SK-N-SH treated with all-trans-retinoic acid at 6 μM for 48 hours (cell line): ENCODE measurements at regions not wholly inside any gene's neighbourhood (a gene's known extent, or its start where the extent isn't known, plus 50 kb on each side); places are given as distances from the start of the nearest gene placed in this dataset.

Experiments
- ATAC-seq: fragments of 200-7000 bp; cut with Tn5 transposase; 3 replicates; pipeline ENCODE4 v1.9.1; 2020; ENCODE audit warnings: mild to moderate bottlenecking, moderate library complexity
- ARNTL ChIP-seq: fragments of 450-650 bp; formaldehyde crosslinking; IDR thresholded peaks from 2 replicates; pipeline ENCODE4 v1.5.0; 2020; ENCODE audit warnings: low read depth, mild to moderate bottlenecking, moderate library complexity, borderline replicate concordance
- BACH2 ChIP-seq: fragments of 250-450 bp; sonication (Bioruptor Pico); IDR thresholded peaks from 2 replicates; pipeline ENCODE4 v1.9.0; 2021; ENCODE audit warnings: mild to moderate bottlenecking, borderline replicate concordance
- CREB5 ChIP-seq: fragments of 250-450 bp; sonication (Bioruptor Pico); IDR thresholded peaks from 2 replicates; pipeline ENCODE4 v1.5.1; 2020; ENCODE audit warnings: low read depth, mild to moderate bottlenecking, moderate library complexity
- CSDC2 ChIP-seq: fragments of 250-450 bp; sonication (Bioruptor Pico); IDR thresholded peaks from 2 replicates; pipeline ENCODE4 v1.5.0; 2020; ENCODE audit warnings: mild to moderate bottlenecking, moderate library complexity
- CSRNP3 ChIP-seq: fragments of 250-450 bp; sonication (Bioruptor Pico); IDR thresholded peaks from 2 replicates; pipeline ENCODE4 v1.5.1; 2021; ENCODE audit warnings: mild to moderate bottlenecking, moderate library complexity
- ESRRG ChIP-seq: fragments of 250-450 bp; sonication (Bioruptor Pico); IDR thresholded peaks from 2 replicates; pipeline ENCODE4 v1.6.1; 2021; ENCODE audit warnings: mild to moderate bottlenecking
- GLIS3 ChIP-seq: fragments of 250-450 bp; sonication (Bioruptor Pico); IDR thresholded peaks from 2 replicates; pipeline ENCODE4 v1.5.0; 2020; ENCODE audit warnings: mild to moderate bottlenecking, moderate library complexity
- ISL1 ChIP-seq: fragments of 250-450 bp; sonication (Bioruptor Pico); IDR thresholded peaks from 2 replicates; pipeline ENCODE4 v2.1.2; 2022; ENCODE audit warnings: mild to moderate bottlenecking, moderate library complexity
- OSR1 ChIP-seq: fragments of 250-450 bp; sonication (Bioruptor Pico); IDR thresholded peaks from 2 replicates; pipeline ENCODE4 v1.8.0; 2022; ENCODE audit warnings: moderate library complexity, mild to moderate bottlenecking, inconsistent platforms
- POU6F1 ChIP-seq: fragments of 250-450 bp; sonication (Bioruptor Pico); IDR thresholded peaks from 2 replicates; pipeline ENCODE4 v1.8.0; 2021; ENCODE audit warnings: low read depth, mild to moderate bottlenecking, moderate library complexity, borderline replicate concordance
- PPARA ChIP-seq: fragments of 250-450 bp; sonication (Bioruptor Pico); IDR thresholded peaks from 2 replicates; pipeline ENCODE4 v1.5.0; 2020; ENCODE audit warnings: mild to moderate bottlenecking, borderline replicate concordance
- RARB ChIP-seq: fragments of 250-450 bp; sonication (Bioruptor Pico); IDR thresholded peaks from 2 replicates; pipeline ENCODE4 v1.8.0; 2021; ENCODE audit warnings: mild to moderate bottlenecking, moderate library complexity
- SNAI2 ChIP-seq: fragments of 250-450 bp; sonication (Bioruptor Pico); IDR thresholded peaks from 2 replicates; pipeline ENCODE4 v1.5.0; 2020; ENCODE audit warnings: mild to moderate bottlenecking, moderate library complexity
- TCF4 ChIP-seq: fragments of 250-450 bp; sonication (Bioruptor Pico); IDR thresholded peaks from 2 replicates; pipeline ENCODE4 v1.8.0; 2021; ENCODE audit warnings: mild to moderate bottlenecking, moderate library complexity, borderline replicate concordance
- TOX ChIP-seq: fragments of 250-450 bp; sonication (Bioruptor Pico); IDR thresholded peaks from 2 replicates; pipeline ENCODE4 v1.8.0; 2021; ENCODE audit warnings: mild to moderate bottlenecking, moderate library complexity, borderline replicate concordance
- TSHZ2 ChIP-seq: fragments of 250-450 bp; sonication (Bioruptor Pico); IDR thresholded peaks from 2 replicates; pipeline ENCODE4 v1.5.0; 2020; ENCODE audit warnings: mild to moderate bottlenecking, moderate library complexity
- ZFP3 ChIP-seq: fragments of 250-450 bp; sonication (Bioruptor Pico); IDR thresholded peaks from 2 replicates; pipeline ENCODE4 v1.5.0; 2020; ENCODE audit warnings: mild to moderate bottlenecking, moderate library complexity
- ZFP30 ChIP-seq: fragments of 450-650 bp; formaldehyde crosslinking; IDR thresholded peaks from 2 replicates; pipeline ENCODE4 v1.5.0; 2022; ENCODE audit warnings: mild to moderate bottlenecking, moderate library complexity
- ZNF565 ChIP-seq: fragments of 450-650 bp; formaldehyde crosslinking; conservative IDR thresholded peaks from 2 replicates; pipeline ENCODE4 v1.5.0; 2020; ENCODE audit warnings: low read depth, mild to moderate bottlenecking, moderate library complexity
- ZNF70 ChIP-seq: fragments of 450-650 bp; formaldehyde crosslinking; IDR thresholded peaks from 2 replicates; pipeline ENCODE4 v1.5.0; 2020; ENCODE audit warnings: mild to moderate bottlenecking, moderate library complexity
- ZNF8 ChIP-seq: fragments of 450-650 bp; formaldehyde crosslinking; IDR thresholded peaks from 2 replicates; pipeline ENCODE4 v1.5.0; 2020; ENCODE audit warnings: mild to moderate bottlenecking, moderate library complexity
- TF ChIP-seq, protein P1 (sequence below): fragments of 250-450 bp; sonication (Bioruptor Pico); IDR thresholded peaks from 2 replicates; pipeline ENCODE4 v1.8.0; 2020; ENCODE audit warnings: mild to moderate bottlenecking, moderate library complexity, borderline replicate concordance

- no peak for TF ChIP-seq POU6F1 (CRISPR knock-in tag)
- TF ChIP-seq TCF4 (CRISPR knock-in tag) = no peak
- no peak for TF ChIP-seq ZNF70
- no peak for TF ChIP-seq PPARA (CRISPR knock-in tag)
- no peak for TF ChIP-seq CSRNP3 (CRISPR knock-in tag)
- no peak for TF ChIP-seq ZFP30 (CRISPR knock-in tag)
- no peak for TF ChIP-seq ZFP3
- no peak for TF ChIP-seq RARB
- TF ChIP-seq ZNF8 = no peak
- no peak for TF ChIP-seq CSDC2 (CRISPR knock-in tag)
- TF ChIP-seq BACH2 (CRISPR knock-in tag) = no peak
- TF ChIP-seq SNAI2 (CRISPR knock-in tag) = no peak
- TF ChIP-seq ESRRG (CRISPR knock-in tag) = no peak
- no peak for TF ChIP-seq TSHZ2 (CRISPR knock-in tag)
- TF ChIP-seq, all 23 proteins: peak for 0
Measured at GRCh38 chr15:70484993-70485392, 278.4 kb downstream of the UACA start.

DNA sequence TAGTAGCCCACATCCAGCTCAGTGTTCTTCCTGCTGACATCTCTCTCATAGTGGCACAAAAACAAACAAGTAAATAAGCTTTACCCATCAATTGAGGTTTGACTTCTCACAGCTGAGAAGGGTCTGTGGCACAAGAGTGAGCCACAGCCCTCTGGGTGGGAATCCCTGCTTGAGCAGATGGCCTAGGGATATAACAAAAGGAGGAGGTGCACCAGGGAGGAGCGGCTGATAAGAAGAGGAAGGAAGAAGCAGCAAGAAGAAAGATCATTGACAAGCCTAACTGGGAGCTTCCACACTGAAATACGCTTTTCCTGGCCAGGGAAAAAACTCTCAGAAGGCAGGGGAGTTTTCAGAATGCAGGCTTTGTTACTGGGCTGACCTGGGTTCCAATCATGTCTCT is 279.8 kb downstream of the UACA start:
- TF ChIP-seq ZFP30 (CRISPR knock-in tag) (no peak), RARB (no peak), ESRRG (CRISPR knock-in tag) (no peak), ZNF70 (no peak), OSR1 (CRISPR knock-in tag) (no peak), ZFP3 (no peak), ISL1 (no peak)
- ATAC-seq = no peak

More at GRCh38 chr15:70484993-70485392, 278.4 kb downstream of the UACA start:
- no peak for ATAC-seq

GRCh38 chr15:70480196-70480856 is 283.0 kb downstream of the UACA start:
- ATAC-seq = no peak
- no peak for TF ChIP-seq TCF4 (CRISPR knock-in tag)
- TF ChIP-seq ISL1 = no peak
- TF ChIP-seq CSDC2 (CRISPR knock-in tag) = no peak
- TF ChIP-seq ZFP30 (CRISPR knock-in tag) = no peak
- TF ChIP-seq ESRRG (CRISPR knock-in tag) = no peak
- TF ChIP-seq GLIS3 (CRISPR knock-in tag) = no peak
- no peak for TF ChIP-seq ZNF565
- TF ChIP-seq TOX (CRISPR knock-in tag) = no peak
- no peak for TF ChIP-seq SNAI2 (CRISPR knock-in tag)
- TF ChIP-seq, protein P1, sequence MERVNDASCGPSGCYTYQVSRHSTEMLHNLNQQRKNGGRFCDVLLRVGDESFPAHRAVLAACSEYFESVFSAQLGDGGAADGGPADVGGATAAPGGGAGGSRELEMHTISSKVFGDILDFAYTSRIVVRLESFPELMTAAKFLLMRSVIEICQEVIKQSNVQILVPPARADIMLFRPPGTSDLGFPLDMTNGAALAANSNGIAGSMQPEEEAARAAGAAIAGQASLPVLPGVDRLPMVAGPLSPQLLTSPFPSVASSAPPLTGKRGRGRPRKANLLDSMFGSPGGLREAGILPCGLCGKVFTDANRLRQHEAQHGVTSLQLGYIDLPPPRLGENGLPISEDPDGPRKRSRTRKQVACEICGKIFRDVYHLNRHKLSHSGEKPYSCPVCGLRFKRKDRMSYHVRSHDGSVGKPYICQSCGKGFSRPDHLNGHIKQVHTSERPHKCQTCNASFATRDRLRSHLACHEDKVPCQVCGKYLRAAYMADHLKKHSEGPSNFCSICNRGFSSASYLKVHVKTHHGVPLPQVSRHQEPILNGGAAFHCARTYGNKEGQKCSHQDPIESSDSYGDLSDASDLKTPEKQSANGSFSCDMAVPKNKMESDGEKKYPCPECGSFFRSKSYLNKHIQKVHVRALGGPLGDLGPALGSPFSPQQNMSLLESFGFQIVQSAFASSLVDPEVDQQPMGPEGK (CRISPR knock-in tag) = no peak
- TF ChIP-seq BACH2 (CRISPR knock-in tag) = no peak
- no peak for TF ChIP-seq ARNTL (CRISPR knock-in tag)
- TF ChIP-seq RARB = no peak
- TF ChIP-seq ZNF8 = no peak
- TF ChIP-seq CREB5 (CRISPR knock-in tag) = no peak
- no peak for TF ChIP-seq ZFP3
- TF ChIP-seq POU6F1 (CRISPR knock-in tag) = no peak
- no peak for TF ChIP-seq OSR1 (CRISPR knock-in tag)
